GM19438 (cell line): ENCODE measurements at regions not wholly inside any gene's neighbourhood (a gene's known extent, or its start where the extent isn't known, plus 50 kb on each side); places are given as distances from the start of the nearest gene placed in this dataset.
A peak's percentile ranks its signal among the peaks of the same experiment; 100 is the strongest.
"Not testable (repeated sequence)": the region's sequence is repeated elsewhere in the genome, so short reads cannot be mapped to it uniquely, and the experiment has no call there.

ENCODE experiments used
- ATAC-seq: cut with Tn5 transposase; IDR thresholded peaks from one replicate; pipeline ENCODE4 v1.9.1; 2021; ENCODE audit warnings: low read depth; ENCODE audit not compliant: unreplicated experiment

GRCh38 chrX:39418731-39419638 lies 617.7 kb downstream of the MID1IP1 start:
- ATAC-seq = no peak

GRCh38 chrX:39421006-39421405 lies 619.7 kb downstream of the MID1IP1 start:
- ATAC-seq = no peak

- no peak for ATAC-seq
Observed at GRCh38 chrX:39425124-39425806, 624.0 kb downstream of the MID1IP1 start.

- no peak for ATAC-seq
Observed at GRCh38 chrX:39426101-39426500, 624.8 kb downstream of the MID1IP1 start.

- no peak for ATAC-seq
Observed at GRCh38 chrX:39427492-39427891, 626.2 kb downstream of the MID1IP1 start.

GRCh38 chrX:39427906-39428305 lies 626.6 kb downstream of the MID1IP1 start:
- no peak for ATAC-seq

GRCh38 chrX:39430551-39430950 lies 629.3 kb downstream of the MID1IP1 start:
- ATAC-seq = no peak

GRCh38 chrX:39431893-39432292 lies 630.6 kb downstream of the MID1IP1 start:
- no peak for ATAC-seq

- ATAC-seq = not testable (repeated sequence)
Observed at GRCh38 chrX:39434671-39435070, 633.4 kb downstream of the MID1IP1 start.

GRCh38 chrX:39436538-39436937 lies 635.3 kb downstream of the MID1IP1 start:
- not testable (repeated sequence) for ATAC-seq

- ATAC-seq = no peak
Observed at GRCh38 chrX:39437670-39438441, 636.6 kb downstream of the MID1IP1 start.

- no peak for ATAC-seq
Observed at GRCh38 chrX:39438603-39439602, 637.6 kb downstream of the MID1IP1 start.

- peak; percentile 69 for ATAC-seq
Observed at GRCh38 chrX:39439906-39440798, 638.9 kb downstream of the MID1IP1 start.

- no peak for ATAC-seq
Observed at GRCh38 chrX:39440799-39441284, 639.6 kb downstream of the MID1IP1 start.

- ATAC-seq = peak; percentile 69
Observed at GRCh38 chrX:39442332-39442731, 641.1 kb downstream of the MID1IP1 start.

GRCh38 chrX:39443240-39443639 lies 642.0 kb downstream of the MID1IP1 start:
- no peak for ATAC-seq

GRCh38 chrX:39445336-39445735 lies 644.1 kb downstream of the MID1IP1 start:
- ATAC-seq = no peak

GRCh38 chrX:39449352-39449751 lies 648.1 kb downstream of the MID1IP1 start:
- no peak for ATAC-seq
